Brain microvascular endothelial cell (primary cell): ENCODE measurements at regions not wholly inside any gene's neighbourhood (a gene's known extent, or its start where the extent isn't known, plus 50 kb on each side); places are given as distances from the start of the nearest gene placed in this dataset.

Experiments
- DNase-seq: peaks from one replicate; pipeline ENCODE4 v3.0.0-alpha.2; 2020
- H3K27ac ChIP-seq: fragments of 250-450 bp; sonication (Bioruptor Pico); 2 replicates; pipeline ENCODE4 v1.5.1; 2020; ENCODE audit warnings: mild to moderate bottlenecking, moderate library complexity
- H3K27me3 ChIP-seq: fragments of 250-450 bp; sonication (Bioruptor Pico); replicated peaks from 2 replicates; pipeline ENCODE4 v1.5.1; 2020; ENCODE audit warnings: mild to moderate bottlenecking
- H3K36me3 ChIP-seq: fragments of 250-450 bp; sonication (Bioruptor Pico); replicated peaks from 2 replicates; pipeline ENCODE4 v1.5.1; 2020; ENCODE audit warnings: mild to moderate bottlenecking
- H3K4me3 ChIP-seq: 2 replicates; pipeline ENCODE4 v1.5.1; 2011; ENCODE audit warnings: low read depth, mild to moderate bottlenecking, control low read depth, low read length, moderate library complexity
- CTCF ChIP-seq: IDR thresholded peaks from 2 replicates; pipeline ENCODE4 v1.5.1; 2011; ENCODE audit warnings: low read depth, mild to moderate bottlenecking, moderate library complexity, low read length, control low read depth, inconsistent platforms; ENCODE audit errors: missing control alignments
- in situ Hi-C: cut with HindIII; loops from 2 replicates; pipeline ENCODE4 v1.10.0; 2017; ENCODE audit warnings: low sequenced_read_pairs, low pct_ligation_motif_present

GRCh38 chr3:159657629-159658028 lies 331.0 kb upstream of the IL12A start:
- no peak for DNase-seq
- Histone ChIP-seq H3K27me3 (no peaks in the 10 kb centered on the region), H3K27ac (no peak overlapping the region), H3K4me3 (no peak overlapping the region), H3K36me3 (no peaks in the 10 kb centered on the region)
- in situ Hi-C loops, result no loop called here
- TF ChIP-seq CTCF, result no peak

DNA sequence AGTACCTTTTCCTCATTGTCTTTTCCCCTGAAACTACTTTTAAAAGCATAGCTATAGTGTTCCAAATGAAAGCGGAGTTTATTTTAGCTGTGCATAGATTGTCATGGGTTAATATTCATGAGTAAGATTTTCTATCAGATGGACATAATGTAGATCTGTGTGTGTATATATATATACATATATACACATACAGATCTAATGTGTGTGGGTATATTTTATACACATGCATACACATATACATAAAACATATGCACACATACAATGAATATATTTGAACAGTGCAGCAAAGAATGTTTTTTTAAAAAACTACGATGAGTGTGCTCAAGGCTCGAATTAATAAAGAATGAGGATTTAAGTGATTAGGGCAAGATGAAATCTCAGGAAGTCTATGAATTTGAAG lies 328.3 kb upstream of the IL12A start:
- TF ChIP-seq CTCF, result no peak
- H3K27me3 ChIP-seq, result no peaks in the 10 kb centered on the region
- in situ Hi-C loops, result no loop called here
- no peak overlapping the region for H3K27ac ChIP-seq
- H3K36me3 ChIP-seq, result no peaks in the 10 kb centered on the region
- DNase-seq, result no peak
- H3K4me3 ChIP-seq, result no peak overlapping the region

DNA sequence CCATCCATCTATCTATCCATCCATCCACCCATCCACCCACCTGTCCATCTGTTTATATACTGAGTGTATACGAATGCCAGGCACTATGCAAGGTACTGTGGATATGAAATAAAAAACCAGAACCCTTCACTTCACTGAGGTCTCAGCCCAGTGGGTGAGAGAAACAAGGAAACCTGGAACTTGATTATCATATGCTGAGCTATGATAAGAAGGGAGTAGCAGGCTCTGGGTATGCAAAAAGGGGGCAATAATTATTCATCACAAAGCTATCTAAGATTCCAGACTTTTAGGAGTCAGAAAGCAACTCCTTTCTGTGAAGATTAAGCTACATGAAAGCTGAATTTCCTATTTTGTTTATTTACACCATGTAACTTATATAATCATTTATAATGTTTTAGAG lies 327.7 kb upstream of the IL12A start:
- Histone ChIP-seq H3K27me3 (no peaks in the 10 kb centered on the region), H3K4me3 (no peak overlapping the region), H3K27ac (no peak overlapping the region), H3K36me3 (no peaks in the 10 kb centered on the region)
- DNase-seq, result no peak
- no peak for TF ChIP-seq CTCF
- in situ Hi-C loops, result no loop called here

GRCh38 chr3:159662549-159662948 lies 326.1 kb upstream of the IL12A start:
- H3K27ac ChIP-seq, result no peak overlapping the region
- H3K36me3 ChIP-seq, result no peaks in the 10 kb centered on the region
- in situ Hi-C loops, result no loop called here
- no peak for DNase-seq
- TF ChIP-seq CTCF, result no peak
- no peak overlapping the region for H3K4me3 ChIP-seq
- H3K27me3 ChIP-seq, result no peaks in the 10 kb centered on the region

DNA sequence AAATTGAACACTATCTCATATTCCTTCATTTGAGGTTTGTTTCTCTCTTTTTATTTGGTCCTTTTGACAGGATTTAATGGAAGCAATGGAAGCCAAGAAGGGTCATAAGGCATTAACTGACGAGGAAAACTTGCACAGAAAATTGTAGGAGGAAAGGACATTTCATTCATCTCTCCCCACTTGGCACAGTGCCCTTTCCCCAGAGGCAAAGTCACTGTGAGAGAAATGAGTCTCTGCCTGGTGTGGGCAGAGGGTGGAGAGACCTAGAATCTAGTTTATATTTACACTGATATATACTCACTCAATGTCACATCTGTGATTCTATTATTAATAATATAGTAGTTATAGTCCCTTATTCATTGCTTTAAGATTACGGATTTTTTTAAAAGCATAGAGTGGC lies 324.6 kb upstream of the IL12A start:
- no peak overlapping the region for H3K27ac ChIP-seq
- H3K36me3 ChIP-seq, result no peaks in the 10 kb centered on the region
- no peak overlapping the region for H3K4me3 ChIP-seq
- in situ Hi-C loops, result no loop called here
- no peak for DNase-seq
- no peaks in the 10 kb centered on the region for H3K27me3 ChIP-seq
- TF ChIP-seq CTCF, result no peak

DNA sequence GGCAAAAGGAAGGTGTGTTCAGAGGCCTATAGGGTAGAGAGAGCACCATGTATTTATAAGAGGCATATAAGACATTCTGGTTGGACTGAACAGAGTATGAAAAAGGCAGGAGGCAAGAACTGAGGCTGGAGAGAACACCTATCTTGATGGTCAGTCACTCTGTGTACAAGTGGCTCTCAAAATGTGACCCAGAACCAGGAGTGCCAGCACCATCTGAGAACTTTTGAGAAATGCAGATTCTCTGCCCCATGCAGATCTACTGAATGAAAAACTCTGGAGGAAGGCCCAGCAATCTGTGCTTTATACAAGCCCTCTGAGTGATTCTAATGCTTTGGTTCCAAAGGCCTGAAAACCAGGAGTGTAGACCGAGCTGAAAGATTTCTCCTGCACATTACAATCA lies 324.0 kb upstream of the IL12A start:
- in situ Hi-C loops, result no loop called here
- no peak overlapping the region for H3K27ac ChIP-seq
- no peaks in the 10 kb centered on the region for H3K27me3 ChIP-seq
- no peaks in the 10 kb centered on the region for H3K36me3 ChIP-seq
- no peak for TF ChIP-seq CTCF
- H3K4me3 ChIP-seq, result no peak overlapping the region
- DNase-seq, result no peak
